ENCODE measurements at regions not wholly inside any gene's neighbourhood (a gene's known extent, or its start where the extent isn't known, plus 50 kb on each side); places are given as distances from the start of the nearest gene placed in this dataset.

- intact Hi-C loops (cut with DNase I) = no loop called here
Measured at GRCh38 chr18:22109535-22109934, 59.9 kb upstream of the GATA6 start.

DNA sequence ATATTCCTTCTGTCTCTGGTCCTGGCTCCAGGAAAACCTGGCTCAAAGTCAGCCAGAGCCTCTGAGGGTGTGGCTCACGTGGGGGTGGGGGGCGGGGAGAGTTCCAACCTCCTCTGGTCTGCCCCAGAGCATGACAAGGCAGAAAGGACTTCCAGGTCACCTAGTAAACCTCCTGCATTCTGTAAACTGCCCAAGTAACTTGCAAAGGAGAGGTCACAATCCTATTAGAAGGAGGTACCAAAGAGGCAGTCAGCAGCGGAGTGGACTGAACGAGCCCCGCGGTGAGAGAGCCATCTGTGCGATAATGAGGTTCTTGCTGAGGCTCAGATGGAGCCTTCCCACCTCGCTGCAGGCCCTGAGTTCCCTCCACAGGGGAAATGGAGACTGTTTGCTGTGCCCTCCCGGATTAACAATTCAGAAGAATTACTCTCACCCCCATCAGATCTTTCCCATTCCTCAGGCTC, 58.9 kb upstream of the GATA6 start:
- H3K27ac ChIP-seq = no peak overlapping the region
- ATAC-seq = no peak

More at GRCh38 chr18:22109535-22109934, 59.9 kb upstream of the GATA6 start:
- no peak for TF ChIP-seq CTCF (IDR thresholded peaks at IDR 0.05)
- DNase-seq (no peak), ATAC-seq (no peak)
- Histone ChIP-seq H3K9me3 (no peaks in the 10 kb centered on the region), H3K4me1 (no peaks in the 10 kb centered on the region), H3K27me3 (no peaks in the 10 kb centered on the region), H3K27ac (no peak overlapping the region), H3K4me3 (no peak overlapping the region), H3K36me3 (no peaks in the 10 kb centered on the region)

DNA sequence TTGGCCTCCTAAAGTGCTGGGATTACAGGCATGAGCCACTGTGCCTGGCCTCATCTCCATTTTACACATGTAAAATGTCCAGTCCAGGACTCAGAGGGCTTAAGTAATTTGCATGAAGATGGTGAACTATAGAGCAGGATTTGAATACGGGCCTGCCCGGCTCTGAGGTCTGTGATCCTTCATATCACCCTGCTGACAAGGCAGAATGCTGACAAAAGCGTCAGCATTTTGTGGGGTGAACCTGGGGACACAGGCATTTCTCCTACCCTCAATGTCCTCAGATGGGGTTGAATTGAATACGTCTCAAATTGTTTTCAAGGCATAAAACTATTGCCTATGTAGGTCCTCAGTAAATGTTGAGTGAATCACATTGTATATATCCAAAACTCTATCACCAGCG, 57.2 kb upstream of the GATA6 start:
- TF ChIP-seq CTCF (IDR thresholded peaks at IDR 0.05) = no peak
- Histone ChIP-seq H3K4me1 (no peaks in the 10 kb centered on the region), H3K27me3 (no peaks in the 10 kb centered on the region), H3K27ac (no peak overlapping the region), H3K9me3 (no peaks in the 10 kb centered on the region), H3K36me3 (no peaks in the 10 kb centered on the region), H3K4me3 (no peak overlapping the region)
- ATAC-seq (no peak), DNase-seq (no peak)
- intact Hi-C loops (cut with DNase I) = no loop called here

More for the DNA sequence above, 58.9 kb upstream of the GATA6 start:
- Histone ChIP-seq H3K4me1 (no peaks in the 10 kb centered on the region), H3K27me3 (no peaks in the 10 kb centered on the region), H3K4me3 (no peak overlapping the region), H3K36me3 (no peaks in the 10 kb centered on the region), H3K9me3 (no peaks in the 10 kb centered on the region)
- TF ChIP-seq CTCF (IDR thresholded peaks at IDR 0.05) = no peak
- no peak for DNase-seq
- intact Hi-C loops (cut with DNase I) = no loop called here

DNA sequence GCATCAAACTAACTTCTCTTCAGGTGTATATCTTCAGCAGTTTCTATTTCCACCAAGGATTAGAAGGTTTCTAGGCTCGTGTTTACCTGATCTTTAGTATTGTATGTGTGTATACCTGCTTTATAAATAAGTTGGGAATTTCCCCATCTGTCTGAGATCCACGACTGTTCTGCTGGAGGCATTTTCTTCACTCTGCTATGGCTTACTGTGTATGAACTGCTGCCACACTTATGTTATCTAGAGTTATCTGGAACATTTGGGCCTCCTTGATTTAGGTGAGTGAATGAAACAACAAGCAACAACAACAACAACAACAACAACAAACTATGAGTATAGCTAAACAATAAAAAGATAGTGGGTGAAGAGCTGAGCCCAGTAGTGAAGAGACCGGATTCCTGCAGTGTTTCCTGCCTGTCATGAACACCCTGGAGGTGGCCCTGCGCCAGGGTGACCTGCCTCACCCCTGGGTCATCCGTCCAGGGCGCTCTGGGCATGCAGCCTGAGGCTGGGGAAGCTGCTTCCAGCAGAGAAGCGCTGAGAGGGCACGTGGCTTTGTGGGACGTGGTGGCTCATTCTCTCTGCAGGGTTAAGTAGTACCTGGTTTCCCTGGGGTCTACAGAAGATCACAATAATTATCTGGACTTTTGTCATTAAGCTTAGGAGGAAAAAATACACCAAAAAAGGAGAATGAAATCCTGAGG, 56.1 kb upstream of the GATA6 start:
- DNase-seq (peak in 1 of 4 donors; percentile 61), ATAC-seq (no peak)
- no peak for TF ChIP-seq CTCF (IDR thresholded peaks at IDR 0.05)
- Histone ChIP-seq H3K4me1 (no peaks in the 10 kb centered on the region), H3K9me3 (no peaks in the 10 kb centered on the region), H3K4me3 (no peak overlapping the region), H3K36me3 (no peaks in the 10 kb centered on the region), H3K27me3 (no peaks in the 10 kb centered on the region), H3K27ac (no peak overlapping the region)
- intact Hi-C loops (cut with DNase I) = no loop called here

GRCh38 chr18:22114526-22115321, 54.7 kb upstream of the GATA6 start:
- DNase-seq = no peak
- intact Hi-C loops (cut with DNase I) = no loop called here
- Histone ChIP-seq H3K4me3 (no peak overlapping the region), H3K9me3 (no peaks in the 10 kb centered on the region), H3K4me1 (no peaks in the 10 kb centered on the region), H3K27me3 (no peaks in the 10 kb centered on the region), H3K36me3 (no peaks in the 10 kb centered on the region), H3K27ac (no peak overlapping the region)
- no peak for TF ChIP-seq CTCF (IDR thresholded peaks at IDR 0.05)
- ATAC-seq = no peak

All from left lung (tissue), 4 donors.